EH (cell line): ENCODE measurements at regions not wholly inside any gene's neighbourhood (a gene's known extent, or its start where the extent isn't known, plus 50 kb on each side); places are given as distances from the start of the nearest gene placed in this dataset.

Experiments
- DNase-seq: peaks from one replicate; pipeline ENCODE4 v3.0.0-alpha.2; 2015; ENCODE audit warnings: low read depth

DNA sequence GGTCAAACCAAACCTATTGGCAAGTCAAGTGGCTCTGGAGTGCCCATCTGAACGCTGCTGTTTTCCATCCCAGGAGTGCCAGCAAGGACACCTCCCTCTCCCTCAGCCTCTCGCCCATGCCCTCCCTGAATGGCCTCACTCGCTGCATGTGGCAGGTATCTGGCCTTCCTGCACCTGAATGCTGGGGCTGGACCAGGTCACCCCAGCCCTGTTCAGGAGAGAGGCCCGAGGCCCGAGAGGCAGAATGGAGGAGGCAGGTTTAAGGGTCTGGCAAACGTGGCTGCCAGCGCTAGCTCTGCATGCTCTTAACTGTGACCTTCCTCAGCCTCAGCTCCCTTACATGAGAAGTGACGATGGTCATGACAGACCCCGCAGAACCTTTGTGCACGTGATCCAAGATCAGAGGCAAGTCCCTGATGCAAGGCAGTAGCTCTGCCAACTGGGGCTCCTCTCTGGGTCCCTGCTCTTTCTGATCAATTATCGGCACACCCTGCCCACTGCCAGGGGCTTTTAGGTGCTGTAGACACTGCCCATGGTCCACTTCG is 295.7 kb upstream of the ZMIZ1 start:
- no peak for DNase-seq

DNA sequence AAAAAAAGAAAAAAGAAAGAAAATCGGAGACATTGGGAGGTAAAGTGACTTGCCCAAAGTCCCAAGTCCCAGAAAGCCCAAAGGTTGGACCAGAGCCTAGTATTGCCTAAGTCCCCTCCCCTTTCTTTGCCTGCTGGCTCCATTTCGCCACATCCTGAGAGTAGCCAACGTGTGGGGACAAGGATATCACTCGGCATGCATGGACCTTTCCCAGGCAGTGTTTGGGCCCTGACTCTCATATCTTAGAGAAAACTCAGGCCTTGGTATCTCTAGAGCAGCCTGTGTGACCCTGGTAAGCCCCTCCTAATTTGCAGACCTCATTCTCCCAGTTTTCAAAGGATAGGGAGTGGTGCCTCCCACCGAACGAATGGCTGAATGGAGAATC is 294.2 kb upstream of the ZMIZ1 start:
- DNase-seq = no peak

DNA sequence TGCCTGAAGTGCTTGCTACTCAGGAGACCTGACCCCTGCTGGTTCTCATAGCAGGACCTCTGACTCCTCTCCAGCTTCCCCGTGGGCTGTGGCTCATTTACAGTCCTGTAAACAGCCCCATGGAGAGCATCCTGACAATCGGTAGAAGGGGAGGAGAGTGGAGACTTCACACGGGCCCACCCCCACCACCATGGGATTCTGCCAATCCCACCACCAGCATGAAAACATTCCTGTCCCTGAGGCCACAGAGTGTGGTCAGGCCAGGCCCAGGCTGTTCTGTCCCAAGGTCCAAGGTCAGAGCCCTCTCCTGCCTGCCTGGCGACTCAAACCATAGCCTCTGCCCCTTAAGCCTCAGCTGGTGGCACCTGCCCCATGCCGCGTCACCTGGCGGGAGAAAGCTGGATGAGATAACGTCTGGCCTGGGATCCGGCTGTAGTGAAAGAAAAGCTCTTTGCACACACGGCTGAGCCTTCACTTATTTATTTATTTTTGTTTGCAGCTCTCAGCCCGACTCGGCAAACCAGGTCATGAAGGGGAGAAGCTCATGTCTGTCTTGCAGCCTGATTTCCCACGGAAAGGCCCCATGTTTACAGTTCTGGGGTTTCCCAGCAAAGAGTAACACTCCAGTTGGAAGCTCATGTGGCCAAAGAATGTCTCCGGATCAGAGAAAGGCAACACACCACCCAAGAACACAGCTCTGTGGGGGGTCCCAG is 293.6 kb upstream of the ZMIZ1 start:
- peak; percentile 76 for DNase-seq

DNA sequence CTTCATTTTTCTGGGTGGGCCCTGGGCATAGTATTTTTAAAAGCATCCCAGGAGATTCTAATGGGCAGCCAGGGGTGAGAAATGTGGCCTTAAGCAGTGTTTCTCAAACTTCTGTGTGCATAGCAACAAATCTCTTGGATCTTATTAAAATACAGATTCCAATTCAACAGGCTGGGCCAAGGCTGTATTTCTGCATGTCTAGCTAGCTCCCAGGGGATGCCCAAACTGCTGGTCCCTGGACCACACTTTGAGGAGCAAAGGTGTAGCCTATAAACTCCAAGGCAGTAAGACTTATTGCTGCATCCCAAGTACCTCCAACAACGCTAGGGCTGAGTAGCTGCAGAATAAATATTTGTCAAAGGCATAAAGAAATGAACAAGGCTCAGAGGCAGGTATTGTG is 292.9 kb upstream of the ZMIZ1 start:
- DNase-seq = no peak

DNA sequence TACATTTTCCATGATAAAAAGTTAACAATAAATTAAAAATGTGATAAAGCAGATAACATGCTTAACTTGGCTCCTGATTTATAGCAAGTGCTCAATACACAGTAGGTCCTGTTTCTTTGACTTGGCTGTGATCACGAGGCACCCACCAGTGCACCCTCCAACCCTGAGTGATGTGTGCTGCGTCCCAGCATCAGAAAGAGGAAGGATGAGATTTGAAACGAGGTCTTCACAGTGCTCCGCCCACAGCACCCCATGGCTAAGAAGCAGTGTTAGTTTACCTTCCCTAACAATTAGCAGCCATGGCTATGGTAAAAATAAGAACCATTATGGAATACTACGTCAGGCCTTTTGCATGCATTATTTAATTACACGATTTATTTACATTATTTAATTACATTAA is 292.0 kb upstream of the ZMIZ1 start:
- DNase-seq = no peak

DNA sequence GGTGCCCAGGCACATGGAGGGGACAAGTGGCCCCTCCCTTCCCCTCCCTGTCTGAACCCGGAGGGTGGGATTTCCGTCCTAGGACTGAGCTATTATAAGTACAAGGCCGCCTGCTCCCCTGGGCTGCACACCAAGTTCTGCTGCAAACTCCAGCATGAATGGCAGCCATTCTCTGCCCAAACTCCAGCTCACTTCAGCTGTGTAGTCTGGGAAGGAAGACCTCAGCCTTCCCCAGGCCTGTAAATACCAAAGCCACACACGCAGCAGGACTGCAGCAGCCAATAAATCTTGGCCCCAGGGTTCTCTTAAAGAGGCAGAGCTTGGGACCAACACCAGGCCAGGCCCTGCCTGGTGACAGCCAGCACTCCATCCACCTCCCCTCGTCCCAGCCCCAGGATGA is 291.3 kb upstream of the ZMIZ1 start:
- peak; percentile 90 for DNase-seq

DNA sequence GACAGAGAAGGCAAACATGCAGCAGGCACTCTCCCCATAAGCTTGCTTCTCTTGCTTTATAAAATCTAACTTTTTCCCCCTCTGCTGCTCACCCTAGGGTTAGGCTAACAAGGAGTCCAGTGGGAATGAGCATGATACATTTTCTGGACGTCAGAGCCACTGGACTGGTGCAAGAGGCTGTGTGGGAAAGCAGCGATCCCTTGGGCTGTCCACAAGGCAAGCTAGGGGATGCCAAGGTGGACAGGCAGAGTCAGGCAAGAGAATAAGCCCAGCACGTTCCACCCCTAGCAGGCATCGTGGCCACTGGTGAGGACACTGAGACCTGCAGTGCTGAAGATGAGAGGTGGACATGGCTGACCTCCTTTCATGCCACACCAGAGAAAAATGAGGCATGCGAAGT is 290.9 kb upstream of the ZMIZ1 start:
- no peak for DNase-seq

- no peak for DNase-seq
These were observed 290.1 kb upstream of the ZMIZ1 start for GRCh38 chr10:78778444-78779338.

GRCh38 chr10:78779339-78779955 is 289.3 kb upstream of the ZMIZ1 start:
- DNase-seq = peak; percentile 66

DNA sequence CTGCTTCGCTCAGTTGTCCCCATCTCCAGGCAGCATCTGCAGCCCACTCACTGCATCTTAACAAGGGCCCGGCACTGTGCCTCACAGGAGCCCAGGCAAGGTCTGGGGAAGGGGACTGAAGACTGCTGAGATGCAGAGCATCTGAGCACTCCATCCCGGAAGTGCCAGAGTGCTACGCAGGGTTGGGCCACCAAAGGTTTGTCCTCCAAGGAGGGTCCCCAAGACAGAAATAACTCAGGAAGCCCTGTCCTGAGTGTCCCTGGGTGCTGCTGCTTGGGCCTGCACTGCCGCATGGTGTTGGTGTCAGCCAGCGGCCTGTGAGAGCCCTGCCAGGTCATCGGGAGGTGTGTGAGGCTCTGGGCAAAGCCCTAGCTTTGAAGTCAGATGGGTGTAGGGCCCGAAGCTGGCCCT is 288.2 kb upstream of the ZMIZ1 start:
- no peak for DNase-seq

- no peak for DNase-seq
These were observed 287.4 kb upstream of the ZMIZ1 start for GRCh38 chr10:78781251-78781913.

GRCh38 chr10:78781991-78782390 is 286.8 kb upstream of the ZMIZ1 start:
- no peak for DNase-seq

GRCh38 chr10:78782441-78782840 is 286.3 kb upstream of the ZMIZ1 start:
- DNase-seq = no peak

- no peak for DNase-seq
These were observed 285.0 kb upstream of the ZMIZ1 start for GRCh38 chr10:78783753-78784152.

DNA sequence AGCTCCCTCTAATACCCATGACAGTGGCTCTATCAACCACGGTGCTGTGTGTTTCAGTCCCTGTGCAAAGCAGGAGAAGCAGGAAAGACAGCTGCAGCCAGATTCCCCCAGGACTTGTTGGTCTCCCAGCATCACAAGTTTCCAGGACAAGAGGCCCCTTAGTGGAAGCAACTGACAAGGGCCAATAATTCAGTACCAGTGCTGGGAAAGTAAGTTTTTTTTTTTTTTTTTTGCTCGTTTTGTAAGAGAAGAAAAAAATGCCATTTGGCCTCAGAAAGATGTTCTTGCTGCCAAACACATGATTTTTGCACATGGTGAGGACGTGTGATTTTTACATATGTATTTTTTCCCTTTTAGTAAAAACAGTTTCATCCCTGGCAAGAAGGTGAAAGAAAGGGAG is 284.2 kb upstream of the ZMIZ1 start:
- DNase-seq = no peak

- no peak for DNase-seq
These were observed 283.7 kb upstream of the ZMIZ1 start for GRCh38 chr10:78785066-78785465.

DNA sequence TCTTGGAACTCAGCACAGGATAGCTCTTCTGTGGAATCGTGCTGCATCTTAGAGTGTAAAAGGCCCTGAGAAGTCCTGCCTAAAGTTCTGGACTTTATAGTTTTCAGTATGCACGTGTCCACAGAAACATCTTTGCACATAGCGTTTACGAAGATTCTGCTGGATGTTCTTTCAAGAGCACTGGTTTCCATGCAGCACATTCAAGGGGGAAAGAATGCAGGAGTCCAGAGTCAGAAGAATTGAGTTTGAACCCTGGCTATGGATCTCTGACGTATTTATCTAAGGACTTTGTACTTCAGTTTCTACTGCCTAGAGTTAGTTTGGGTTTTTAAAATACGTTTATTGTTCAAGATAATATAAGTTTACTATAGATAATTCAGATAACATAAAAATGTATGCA is 282.8 kb upstream of the ZMIZ1 start:
- DNase-seq = no peak

- no peak for DNase-seq
These were observed 281.6 kb upstream of the ZMIZ1 start for GRCh38 chr10:78787125-78787524.

- DNase-seq = no peak
These were observed 273.9 kb upstream of the ZMIZ1 start for GRCh38 chr10:78794736-78795455.

- DNase-seq = peak; percentile 29
These were observed 269.6 kb upstream of the ZMIZ1 start for GRCh38 chr10:78798976-78799730.

DNA sequence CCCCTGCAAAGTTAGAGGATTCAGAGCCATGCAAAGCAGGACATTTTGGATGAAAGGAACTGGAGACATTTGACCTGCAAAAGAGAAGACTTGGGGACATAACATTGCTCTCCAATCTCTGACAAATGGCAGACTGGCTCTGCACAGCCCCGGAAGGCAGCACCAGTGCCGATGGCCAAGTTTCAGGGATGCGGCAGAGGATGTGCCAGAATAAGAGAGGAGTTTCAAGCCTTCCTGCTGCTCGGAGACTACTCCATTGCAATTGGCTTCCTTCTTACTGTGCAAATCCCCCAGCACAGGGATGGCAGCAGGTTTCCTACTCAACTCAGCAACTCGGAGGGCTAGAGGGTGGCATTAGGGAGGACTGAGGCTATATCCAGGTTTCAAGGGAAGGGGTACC is 268.8 kb upstream of the ZMIZ1 start:
- no peak for DNase-seq
